Activated CD8-positive, alpha-beta T cell treated with anti-CD3 and anti-CD28 coated beads for 36 hours (primary cell): ENCODE measurements at regions not wholly inside any gene's neighbourhood (a gene's known extent, or its start where the extent isn't known, plus 50 kb on each side); places are given as distances from the start of the nearest gene placed in this dataset.

Experiments
- ATAC-seq: fragments of 200-7000 bp; cut with Tn5 transposase; one replicate; pipeline ENCODE4 v1.10.0; 2021; ENCODE audit warnings: mild to moderate bottlenecking, moderate library complexity
- CTCF ChIA-PET: fragments of 350-600 bp; sonication (Branson Sonifier 250); formaldehyde crosslinking; loops from one replicate; lab custom pipeline; 2021; ENCODE audit warnings: antibody characterized with exemption; lab: Charles Lee
- POLR2A ChIA-PET: fragments of 350-600 bp; sonication (Branson Sonifier 250); formaldehyde crosslinking; loops from one replicate; lab custom pipeline; 2021; ENCODE audit warnings: antibody characterized with exemption; lab: Charles Lee
- DNase-seq: peaks from one replicate; pipeline ENCODE4 v3.0.0-alpha.2; 2020
- H3K27ac Mint-ChIP-seq: one replicate; pipeline ENCODE4 v1.8.0; 2021; ENCODE audit warnings: mild to moderate bottlenecking, mixed read lengths
- H3K27me3 Mint-ChIP-seq: one replicate; pipeline ENCODE4 v1.8.0; 2021; ENCODE audit warnings: mixed read lengths
- H3K36me3 Mint-ChIP-seq: one replicate; pipeline ENCODE4 v1.8.0; 2021; ENCODE audit warnings: low read depth, mixed read lengths
- H3K4me1 Mint-ChIP-seq: one replicate; pipeline ENCODE4 v1.8.0; 2021; ENCODE audit warnings: low read depth, mixed read lengths
- H3K4me3 Mint-ChIP-seq: one replicate; pipeline ENCODE4 v1.8.0; 2021; ENCODE audit warnings: mild to moderate bottlenecking, moderate library complexity, mixed read lengths
- H3K9me3 Mint-ChIP-seq: one replicate; pipeline ENCODE4 v1.8.0; 2021; ENCODE audit warnings: mixed read lengths
- CTCF ChIP-seq: fragments of 200-600 bp; IDR thresholded peaks from one replicate; pipeline ENCODE4 v1.8.0; 2022; ENCODE audit warnings: antibody characterized with exemption, mild to moderate bottlenecking
- intact Hi-C: fragments of 100-400 bp; cut with micrococcal nuclease; formaldehyde crosslinking; loops from one replicate; pipeline ENCODE4 v1.10.0; 2022

- DNase-seq (no peak), ATAC-seq (no peak)
- no peak overlapping the region for H3K4me3 Mint-ChIP-seq
- no peak overlapping the region for H3K27ac Mint-ChIP-seq
- H3K9me3 Mint-ChIP-seq: no peaks in the 10 kb centered on the region
- POLR2A ChIA-PET: no interaction called here
- no peaks in the 10 kb centered on the region for H3K36me3 Mint-ChIP-seq
- no peaks in the 10 kb centered on the region for H3K27me3 Mint-ChIP-seq
- CTCF ChIA-PET: no interaction called here
- TF ChIP-seq CTCF: no peak
- intact Hi-C loops: no loop called here
- no peaks in the 10 kb centered on the region for H3K4me1 Mint-ChIP-seq
These were observed 125.4 kb upstream of the MINDY3 start for GRCh38 chr10:15985690-15986089.

GRCh38 chr10:15990535-15991129, 130.3 kb upstream of the MINDY3 start:
- TF ChIP-seq CTCF: no peak
- ATAC-seq (no peak), DNase-seq (no peak)
- ChIA-PET CTCF (no interaction called here), POLR2A (no interaction called here)
- Mint-ChIP-seq H3K4me3 (no peak overlapping the region), H3K9me3 (peaks cover 4% of the 10 kb centered on the region), H3K4me1 (no peaks in the 10 kb centered on the region), H3K27ac (no peak overlapping the region), H3K27me3 (no peaks in the 10 kb centered on the region), H3K36me3 (no peaks in the 10 kb centered on the region)
- intact Hi-C loops: no loop called here

GRCh38 chr10:15997313-15997712, 137.0 kb upstream of the MINDY3 start:
- no peak for TF ChIP-seq CTCF
- Mint-ChIP-seq H3K9me3 (no peaks in the 10 kb centered on the region), H3K36me3 (no peaks in the 10 kb centered on the region), H3K27ac (no peak overlapping the region), H3K4me3 (no peak overlapping the region), H3K4me1 (no peaks in the 10 kb centered on the region), H3K27me3 (no peaks in the 10 kb centered on the region)
- POLR2A ChIA-PET: interaction anchor here (0.9 kb wide), 1 partner anchor 20 kb away, joined by 3 read pairs; no protein-coding TSS in a partner anchor
- ATAC-seq (no peak), DNase-seq (no peak)
- CTCF ChIA-PET: no interaction called here
- intact Hi-C loops: no loop called here

- no peak overlapping the region for H3K4me3 Mint-ChIP-seq
- no peaks in the 10 kb centered on the region for H3K9me3 Mint-ChIP-seq
- no peaks in the 10 kb centered on the region for H3K4me1 Mint-ChIP-seq
- H3K27me3 Mint-ChIP-seq: no peaks in the 10 kb centered on the region
- POLR2A ChIA-PET: no interaction called here
- ATAC-seq (no peak), DNase-seq (no peak)
- no peaks in the 10 kb centered on the region for H3K36me3 Mint-ChIP-seq
- intact Hi-C loops: no loop called here
- TF ChIP-seq CTCF: no peak
- CTCF ChIA-PET: no interaction called here
- no peak overlapping the region for H3K27ac Mint-ChIP-seq
These were observed 141.3 kb upstream of the MINDY3 start for GRCh38 chr10:16001581-16001980.

GRCh38 chr10:16009785-16010184, 149.5 kb upstream of the MINDY3 start:
- Mint-ChIP-seq H3K4me1 (no peaks in the 10 kb centered on the region), H3K4me3 (no peak overlapping the region), H3K36me3 (no peaks in the 10 kb centered on the region), H3K9me3 (peaks cover 3% of the 10 kb centered on the region), H3K27ac (no peak overlapping the region), H3K27me3 (peaks cover 4% of the 10 kb centered on the region)
- DNase-seq (no peak), ATAC-seq (no peak)
- ChIA-PET CTCF (no interaction called here), POLR2A (no interaction called here)
- no peak for TF ChIP-seq CTCF
- intact Hi-C loops: no loop called here
